ENCODE measurements at regions not wholly inside any gene's neighbourhood (a gene's known extent, or its start where the extent isn't known, plus 50 kb on each side); places are given as distances from the start of the nearest gene placed in this dataset.
"Not testable (repeated sequence)": the region's sequence is repeated elsewhere in the genome, so short reads cannot be mapped to it uniquely, and the experiment has no call there.

GRCh38 chr4:110335399-110335798 lies 137.0 kb upstream of the ELOVL6 start:
- H3K9ac ChIP-seq (ENCODE audit: low read length): no peak overlapping the region
- H3K9me2 ChIP-seq (replicated peaks; ENCODE audit: insufficient read depth, low read length): no peaks in the 10 kb centered on the region
- H2AFZ ChIP-seq (ENCODE audit: low read length): no peak overlapping the region
- H3K36me3 ChIP-seq (ENCODE audit: insufficient read depth, low read length): no peaks in the 10 kb centered on the region
- no peak overlapping the region for H3K27ac ChIP-seq (ENCODE audit: low read length)
- no peak for DNase-seq
- H3K4me3 ChIP-seq (ENCODE audit: low read length): no peak overlapping the region
- no peaks in the 10 kb centered on the region for H3K9me3 ChIP-seq (ENCODE audit: low read length)
- 0 out of 2 replicates have a peak, but pooled peaks cover 3% of the 10 kb centered on the region for H3K27me3 ChIP-seq (ENCODE audit: low read length)
- no peak overlapping the region for H3K4me2 ChIP-seq (ENCODE audit: low read depth, low read length, poor library complexity, severe bottlenecking)
- H3K4me1 ChIP-seq (ENCODE audit: low read length): no peaks in the 10 kb centered on the region
- no peaks in the 10 kb centered on the region for H3K79me2 ChIP-seq (ENCODE audit: low read length)
- H4K20me1 ChIP-seq (ENCODE audit: insufficient read depth, low read depth, low read length): no peaks in the 10 kb centered on the region

- no peak overlapping the region for H3K9ac ChIP-seq (ENCODE audit: low read length)
- H3K9me3 ChIP-seq (ENCODE audit: low read length): no peaks in the 10 kb centered on the region
- H4K20me1 ChIP-seq (ENCODE audit: insufficient read depth, low read depth, low read length): no peaks in the 10 kb centered on the region
- no peak for DNase-seq
- no peaks in the 10 kb centered on the region for H3K79me2 ChIP-seq (ENCODE audit: low read length)
- H2AFZ ChIP-seq (ENCODE audit: low read length): no peak overlapping the region
- H3K27me3 ChIP-seq (ENCODE audit: low read length): 0 out of 2 replicates have a peak, but pooled peaks cover 3% of the 10 kb centered on the region
- H3K36me3 ChIP-seq (ENCODE audit: insufficient read depth, low read length): no peaks in the 10 kb centered on the region
- H3K9me2 ChIP-seq (replicated peaks; ENCODE audit: insufficient read depth, low read length): no peaks in the 10 kb centered on the region
- H3K4me1 ChIP-seq (ENCODE audit: low read length): no peaks in the 10 kb centered on the region
- no peak overlapping the region for H3K4me2 ChIP-seq (ENCODE audit: low read depth, low read length, poor library complexity, severe bottlenecking)
- H3K4me3 ChIP-seq (ENCODE audit: low read length): no peak overlapping the region
- no peak overlapping the region for H3K27ac ChIP-seq (ENCODE audit: low read length)
Measured at GRCh38 chr4:110332483-110332882, 134.1 kb upstream of the ELOVL6 start.

- H3K27ac ChIP-seq (ENCODE audit: low read length); H3K9me2 ChIP-seq (replicated peaks; ENCODE audit: insufficient read depth, low read length); H3K9ac ChIP-seq (ENCODE audit: low read length); H4K20me1 ChIP-seq (ENCODE audit: insufficient read depth, low read depth, low read length); H3K4me2 ChIP-seq (ENCODE audit: low read depth, low read length, poor library complexity, severe bottlenecking); H3K9me3 ChIP-seq (ENCODE audit: low read length); H3K4me1 ChIP-seq (ENCODE audit: low read length); H3K4me3 ChIP-seq (ENCODE audit: low read length); DNase-seq; H2AFZ ChIP-seq (ENCODE audit: low read length); H3K36me3 ChIP-seq (ENCODE audit: insufficient read depth, low read length); H3K79me2 ChIP-seq (ENCODE audit: low read length); H3K27me3 ChIP-seq (ENCODE audit: low read length): not testable (repeated sequence)
Measured at GRCh38 chr4:110326426-110326825, 128.0 kb upstream of the ELOVL6 start.

- H2AFZ ChIP-seq (ENCODE audit: low read length): no peak overlapping the region
- no peaks in the 10 kb centered on the region for H3K4me1 ChIP-seq (ENCODE audit: low read length)
- H3K27me3 ChIP-seq (ENCODE audit: low read length): peaks cover 4% of the 10 kb centered on the region; the same call in 1 of the 2 replicates
- H3K4me2 ChIP-seq (ENCODE audit: low read depth, low read length, poor library complexity, severe bottlenecking): no peak overlapping the region
- H3K79me2 ChIP-seq (ENCODE audit: low read length): no peaks in the 10 kb centered on the region
- H3K36me3 ChIP-seq (ENCODE audit: insufficient read depth, low read length): no peaks in the 10 kb centered on the region
- peak; percentile 58 for DNase-seq
- H3K9ac ChIP-seq (ENCODE audit: low read length): no peak overlapping the region
- no peaks in the 10 kb centered on the region for H3K9me2 ChIP-seq (replicated peaks; ENCODE audit: insufficient read depth, low read length)
- no peaks in the 10 kb centered on the region for H4K20me1 ChIP-seq (ENCODE audit: insufficient read depth, low read depth, low read length)
- H3K9me3 ChIP-seq (ENCODE audit: low read length): no peaks in the 10 kb centered on the region
- H3K27ac ChIP-seq (ENCODE audit: low read length): no peak overlapping the region
- no peak overlapping the region for H3K4me3 ChIP-seq (ENCODE audit: low read length)
Measured at GRCh38 chr4:110310795-110311194, 112.4 kb upstream of the ELOVL6 start.

- no peaks in the 10 kb centered on the region for H3K9me3 ChIP-seq (ENCODE audit: low read length)
- no peak overlapping the region for H3K4me3 ChIP-seq (ENCODE audit: low read length)
- H2AFZ ChIP-seq (ENCODE audit: low read length): no peak overlapping the region
- H3K36me3 ChIP-seq (ENCODE audit: insufficient read depth, low read length): no peaks in the 10 kb centered on the region
- no peaks in the 10 kb centered on the region for H4K20me1 ChIP-seq (ENCODE audit: insufficient read depth, low read depth, low read length)
- no peak for DNase-seq
- H3K27ac ChIP-seq (ENCODE audit: low read length): no peak overlapping the region
- no peak overlapping the region for H3K4me2 ChIP-seq (ENCODE audit: low read depth, low read length, poor library complexity, severe bottlenecking)
- peaks cover 4% of the 10 kb centered on the region; the same call in 1 of the 2 replicates for H3K27me3 ChIP-seq (ENCODE audit: low read length)
- H3K79me2 ChIP-seq (ENCODE audit: low read length): no peaks in the 10 kb centered on the region
- H3K9me2 ChIP-seq (replicated peaks; ENCODE audit: insufficient read depth, low read length): no peaks in the 10 kb centered on the region
- H3K4me1 ChIP-seq (ENCODE audit: low read length): no peaks in the 10 kb centered on the region
- no peak overlapping the region for H3K9ac ChIP-seq (ENCODE audit: low read length)
Measured at GRCh38 chr4:110309675-110310074, 111.3 kb upstream of the ELOVL6 start.

- Histone ChIP-seq H4K20me1 (ENCODE audit: insufficient read depth, low read depth, low read length) (no peaks in the 10 kb centered on the region), H3K4me3 (ENCODE audit: low read length) (no peak overlapping the region), H2AFZ (ENCODE audit: low read length) (no peak overlapping the region), H3K4me1 (ENCODE audit: low read length) (no peaks in the 10 kb centered on the region), H3K9ac (ENCODE audit: low read length) (no peak overlapping the region), H3K36me3 (ENCODE audit: insufficient read depth, low read length) (no peaks in the 10 kb centered on the region), H3K9me2 (replicated peaks; ENCODE audit: insufficient read depth, low read length) (no peaks in the 10 kb centered on the region), H3K9me3 (ENCODE audit: low read length) (no peaks in the 10 kb centered on the region), H3K79me2 (ENCODE audit: low read length) (no peaks in the 10 kb centered on the region), H3K4me2 (ENCODE audit: low read depth, low read length, poor library complexity, severe bottlenecking) (no peak overlapping the region), H3K27me3 (ENCODE audit: low read length) (peaks cover 4% of the 10 kb centered on the region; the same call in 1 of the 2 replicates), H3K27ac (ENCODE audit: low read length) (no peak overlapping the region)
- no peak for DNase-seq
Measured at GRCh38 chr4:110306303-110306702, 107.9 kb upstream of the ELOVL6 start.

- Histone ChIP-seq H3K79me2 (ENCODE audit: low read length) (no peaks in the 10 kb centered on the region), H3K9me3 (ENCODE audit: low read length) (no peaks in the 10 kb centered on the region), H3K36me3 (ENCODE audit: insufficient read depth, low read length) (no peaks in the 10 kb centered on the region), H2AFZ (ENCODE audit: low read length) (no peak overlapping the region), H3K27me3 (ENCODE audit: low read length) (peaks cover 4% of the 10 kb centered on the region; the same call in 1 of the 2 replicates), H3K9ac (ENCODE audit: low read length) (no peak overlapping the region), H3K9me2 (replicated peaks; ENCODE audit: insufficient read depth, low read length) (no peaks in the 10 kb centered on the region), H3K4me3 (ENCODE audit: low read length) (no peak overlapping the region), H4K20me1 (ENCODE audit: insufficient read depth, low read depth, low read length) (no peaks in the 10 kb centered on the region), H3K4me2 (ENCODE audit: low read depth, low read length, poor library complexity, severe bottlenecking) (no peak overlapping the region), H3K27ac (ENCODE audit: low read length) (no peak overlapping the region), H3K4me1 (ENCODE audit: low read length) (no peaks in the 10 kb centered on the region)
- no peak for DNase-seq
Measured at GRCh38 chr4:110305455-110305854, 107.0 kb upstream of the ELOVL6 start.

GRCh38 chr4:110296892-110297291 lies 98.5 kb upstream of the ELOVL6 start:
- H4K20me1 ChIP-seq (ENCODE audit: insufficient read depth, low read depth, low read length): no peaks in the 10 kb centered on the region
- no peak overlapping the region for H2AFZ ChIP-seq (ENCODE audit: low read length)
- no peaks in the 10 kb centered on the region for H3K4me1 ChIP-seq (ENCODE audit: low read length)
- no peak overlapping the region for H3K9ac ChIP-seq (ENCODE audit: low read length)
- no peaks in the 10 kb centered on the region for H3K27me3 ChIP-seq (ENCODE audit: low read length)
- no peak overlapping the region for H3K4me2 ChIP-seq (ENCODE audit: low read depth, low read length, poor library complexity, severe bottlenecking)
- no peak overlapping the region for H3K27ac ChIP-seq (ENCODE audit: low read length)
- DNase-seq: no peak
- H3K79me2 ChIP-seq (ENCODE audit: low read length): no peaks in the 10 kb centered on the region
- H3K4me3 ChIP-seq (ENCODE audit: low read length): no peak overlapping the region
- no peaks in the 10 kb centered on the region for H3K9me3 ChIP-seq (ENCODE audit: low read length)
- no peaks in the 10 kb centered on the region for H3K9me2 ChIP-seq (replicated peaks; ENCODE audit: insufficient read depth, low read length)
- no peaks in the 10 kb centered on the region for H3K36me3 ChIP-seq (ENCODE audit: insufficient read depth, low read length)

- Histone ChIP-seq H3K4me2 (ENCODE audit: low read depth, low read length, poor library complexity, severe bottlenecking) (no peak overlapping the region), H3K4me3 (ENCODE audit: low read length) (no peak overlapping the region), H3K27me3 (ENCODE audit: low read length) (no peaks in the 10 kb centered on the region), H4K20me1 (ENCODE audit: insufficient read depth, low read depth, low read length) (no peaks in the 10 kb centered on the region), H3K36me3 (ENCODE audit: insufficient read depth, low read length) (no peaks in the 10 kb centered on the region), H2AFZ (ENCODE audit: low read length) (no peak overlapping the region), H3K9me3 (ENCODE audit: low read length) (no peaks in the 10 kb centered on the region), H3K79me2 (ENCODE audit: low read length) (no peaks in the 10 kb centered on the region), H3K9me2 (replicated peaks; ENCODE audit: insufficient read depth, low read length) (no peaks in the 10 kb centered on the region), H3K4me1 (ENCODE audit: low read length) (no peaks in the 10 kb centered on the region), H3K27ac (ENCODE audit: low read length) (no peak overlapping the region), H3K9ac (ENCODE audit: low read length) (no peak overlapping the region)
- no peak for DNase-seq
Measured at GRCh38 chr4:110294165-110294564, 95.8 kb upstream of the ELOVL6 start.
